NCI-H1694 treated with DMSO at 0.1 percent for 48 hours (cell line): ENCODE measurements at regions not wholly inside any gene's neighbourhood (a gene's known extent, or its start where the extent isn't known, plus 50 kb on each side); places are given as distances from the start of the nearest gene placed in this dataset.

ENCODE experiments used
- DNase-seq: peaks from one replicate; lab custom pipeline; 2025; lab: John Stamatoyannopoulos, UW

DNA sequence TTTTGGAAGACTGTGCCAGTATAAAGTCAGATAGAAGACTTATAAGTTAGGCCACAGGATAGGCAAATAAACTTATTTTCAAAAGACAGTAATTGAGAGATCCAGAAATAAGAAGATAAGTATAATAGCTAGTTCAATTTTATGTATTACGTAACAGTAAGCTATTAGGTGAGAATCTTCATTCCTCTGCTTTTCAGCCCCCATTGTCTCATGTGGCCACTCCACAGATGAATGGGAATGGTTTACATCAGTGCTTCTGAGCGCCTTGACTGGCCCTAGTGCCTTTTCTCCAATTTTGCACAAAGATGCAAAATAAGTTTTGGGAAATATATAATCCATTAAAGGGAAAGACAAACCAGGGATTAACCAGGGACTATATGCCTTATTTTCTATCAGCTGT is 550.5 kb downstream of the MMUT start:
- DNase-seq = no peak

DNA sequence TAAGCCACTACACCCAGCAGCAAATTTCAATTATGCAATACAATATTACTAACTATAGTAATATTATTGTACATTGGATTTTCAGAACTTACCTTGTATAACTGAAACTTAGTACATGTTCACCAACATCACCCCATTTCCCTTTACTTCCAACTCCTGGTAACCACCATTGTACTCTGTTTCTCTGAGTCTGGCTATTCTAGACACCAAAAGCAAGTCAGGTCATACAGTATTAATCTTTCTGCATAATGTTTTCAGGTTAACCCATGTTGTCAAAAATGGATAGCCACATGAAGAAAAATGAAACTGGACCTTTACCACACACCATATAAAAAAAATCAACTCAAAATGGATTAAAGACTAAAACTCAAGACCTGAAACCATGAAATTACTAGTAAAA is 558.2 kb downstream of the MMUT start:
- DNase-seq = no peak

DNA sequence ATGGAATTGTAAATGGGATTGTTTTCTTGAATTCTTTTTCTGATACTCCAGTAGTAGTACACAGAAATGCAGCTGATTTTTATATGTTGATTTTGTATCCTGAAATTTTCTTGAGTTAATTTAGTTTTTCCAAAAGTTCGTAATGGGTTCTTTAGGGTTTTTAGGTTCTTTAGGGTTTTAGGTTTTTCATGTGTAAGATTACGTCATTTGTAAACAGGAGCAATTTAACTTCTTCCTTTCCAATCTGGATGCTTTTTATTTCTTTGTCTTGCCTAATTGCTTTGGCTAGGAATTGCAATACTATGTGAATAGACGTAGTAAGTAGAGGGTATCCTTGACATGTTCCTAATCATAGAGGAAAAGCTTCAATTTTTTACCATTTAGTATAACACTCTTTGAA is 568.6 kb downstream of the MMUT start:
- no peak for DNase-seq

- no peak for DNase-seq
These were observed 570.0 kb downstream of the MMUT start for GRCh38 chr6:48893048-48893447.

DNA sequence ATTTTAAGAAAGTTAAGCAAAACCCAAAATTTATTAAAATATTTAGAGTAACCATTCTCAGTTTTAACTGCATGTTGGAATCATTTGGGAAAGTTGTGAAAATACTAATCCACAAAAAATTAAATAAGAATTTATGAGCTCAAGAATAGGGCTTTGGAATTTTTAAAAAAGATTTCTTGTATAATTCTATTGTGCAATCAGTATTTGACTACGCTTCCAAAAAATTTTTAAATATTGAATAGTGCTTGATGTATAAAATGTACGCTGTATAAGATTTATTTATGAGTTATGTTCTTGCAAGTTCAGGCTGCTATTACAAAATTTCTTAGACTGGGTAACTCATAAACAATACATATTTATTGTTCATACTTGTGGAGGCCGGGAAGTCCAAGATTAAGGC is 571.7 kb downstream of the MMUT start:
- no peak for DNase-seq

DNA sequence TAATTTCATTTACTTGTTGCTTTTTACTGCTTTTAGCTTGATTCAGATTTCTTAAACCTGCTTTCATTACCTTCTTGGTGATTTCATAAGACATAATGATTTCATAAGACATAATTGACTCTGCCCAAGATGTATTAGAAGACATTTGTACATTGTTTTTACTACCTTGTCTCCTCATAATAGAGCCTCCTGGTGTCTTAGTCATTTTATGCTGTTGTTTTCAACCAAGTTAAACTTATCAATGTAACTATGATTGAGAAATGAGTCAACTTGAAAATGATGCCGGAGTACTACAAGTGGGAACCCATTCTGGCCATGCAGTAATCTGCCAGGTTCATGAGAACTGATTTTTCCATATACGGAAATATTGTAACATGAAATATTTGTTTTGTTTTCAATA is 573.6 kb downstream of the MMUT start:
- DNase-seq = no peak

GRCh38 chr6:48883116-48883515 is 579.9 kb downstream of the MMUT start:
- no peak for DNase-seq

DNA sequence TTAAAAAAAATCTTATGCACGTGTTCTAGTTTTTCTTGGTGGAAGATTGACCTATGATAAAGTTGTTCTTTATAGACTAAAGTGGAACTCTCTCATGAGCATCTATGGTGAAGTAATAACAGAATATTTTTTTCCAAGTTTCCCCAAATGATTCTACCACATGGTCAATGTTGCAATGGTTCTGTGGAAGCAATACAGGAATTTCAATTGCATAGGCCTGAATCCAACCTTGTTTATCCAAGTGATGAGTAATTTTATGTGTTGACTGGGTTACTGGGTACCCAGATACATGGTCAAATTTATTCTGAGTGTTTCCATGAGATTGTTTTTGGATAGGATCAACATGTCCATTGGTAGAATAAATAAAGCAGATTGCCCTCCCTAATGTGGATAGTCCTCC is 581.5 kb downstream of the MMUT start:
- no peak for DNase-seq

- DNase-seq = no peak
These were observed 593.5 kb downstream of the MMUT start for GRCh38 chr6:48869595-48869994.

DNA sequence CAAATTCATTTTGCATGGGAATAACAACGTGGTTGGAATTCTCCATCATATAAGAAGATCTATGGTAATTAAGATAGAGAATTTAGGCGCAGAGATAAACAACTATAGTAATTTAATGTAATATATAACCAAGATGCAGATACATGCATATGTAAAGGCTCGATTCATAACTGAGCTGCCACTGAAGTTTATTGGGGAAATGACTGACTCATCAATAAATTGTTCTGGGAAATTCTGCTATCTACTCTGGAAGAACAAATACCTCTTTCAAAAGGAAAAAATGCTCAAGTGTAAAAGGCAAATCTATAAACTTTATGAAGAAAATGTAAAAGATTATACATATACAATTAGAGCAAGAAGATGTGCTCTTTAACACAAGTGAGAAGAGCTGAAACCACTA is 596.4 kb downstream of the MMUT start:
- DNase-seq = no peak

DNA sequence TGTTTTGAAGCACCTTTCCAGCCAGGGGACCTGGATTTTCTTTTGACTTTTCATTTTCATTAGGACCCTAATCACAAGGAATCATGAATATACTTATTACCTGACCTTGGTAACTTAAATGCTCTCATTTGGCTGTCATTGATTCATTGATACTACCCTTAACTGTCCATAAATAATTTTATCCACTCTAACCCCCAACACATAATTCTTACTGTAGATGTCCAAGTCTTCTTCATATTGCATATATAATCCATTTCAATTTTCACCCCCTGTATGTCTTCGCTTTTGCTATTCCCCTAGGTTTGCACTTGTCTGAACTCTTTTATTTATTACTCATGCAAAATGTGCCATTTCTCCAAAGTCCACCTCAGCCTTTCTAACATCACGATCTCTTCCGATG is 602.9 kb downstream of the MMUT start:
- DNase-seq = no peak

DNA sequence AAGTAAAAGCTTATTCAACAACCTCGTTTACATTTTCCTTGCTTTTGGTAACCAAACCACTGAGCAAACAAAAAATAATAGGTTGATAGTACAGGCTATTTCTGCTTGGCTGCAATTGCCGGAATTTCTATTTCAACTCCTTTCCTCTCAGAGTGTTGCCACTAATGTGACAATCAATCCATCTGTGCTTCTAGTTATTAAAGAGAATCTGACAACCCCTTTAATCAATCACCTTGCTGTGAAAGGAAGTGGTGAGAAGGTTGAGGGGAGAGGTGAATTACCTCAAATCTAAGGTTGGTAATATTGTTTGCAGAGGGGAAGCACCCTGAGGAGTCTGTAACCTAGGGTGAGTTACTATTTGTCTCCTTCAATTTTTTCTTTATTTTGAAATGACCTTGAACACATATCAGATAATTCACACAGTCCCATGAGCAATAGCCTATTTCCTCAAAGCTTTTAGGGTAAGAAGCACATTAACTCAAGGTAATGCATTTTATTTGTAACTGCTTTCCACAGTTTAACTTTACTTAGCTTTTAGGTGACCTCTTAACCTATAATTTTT is 603.4 kb downstream of the MMUT start:
- DNase-seq = no peak

DNA sequence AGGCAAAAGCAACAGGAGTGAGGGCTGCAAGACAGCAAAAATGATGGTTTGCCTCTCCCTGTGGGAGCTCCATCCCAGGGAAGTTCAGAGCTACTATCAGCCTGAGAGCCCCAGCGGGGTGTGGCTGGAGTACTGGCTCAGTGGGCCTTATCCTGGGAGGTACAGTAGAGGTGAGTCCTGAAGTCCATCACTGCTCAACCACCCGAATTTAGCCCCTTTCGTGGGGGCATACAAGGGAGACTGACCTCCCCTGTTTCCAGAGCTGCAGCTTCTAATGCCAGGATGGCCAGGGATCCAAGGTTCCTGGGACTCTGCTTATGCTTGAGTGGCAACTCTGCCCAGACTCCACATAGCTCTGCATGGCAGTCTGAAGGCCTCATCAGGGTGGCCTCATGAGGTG is 617.8 kb downstream of the MMUT start:
- DNase-seq = no peak

DNA sequence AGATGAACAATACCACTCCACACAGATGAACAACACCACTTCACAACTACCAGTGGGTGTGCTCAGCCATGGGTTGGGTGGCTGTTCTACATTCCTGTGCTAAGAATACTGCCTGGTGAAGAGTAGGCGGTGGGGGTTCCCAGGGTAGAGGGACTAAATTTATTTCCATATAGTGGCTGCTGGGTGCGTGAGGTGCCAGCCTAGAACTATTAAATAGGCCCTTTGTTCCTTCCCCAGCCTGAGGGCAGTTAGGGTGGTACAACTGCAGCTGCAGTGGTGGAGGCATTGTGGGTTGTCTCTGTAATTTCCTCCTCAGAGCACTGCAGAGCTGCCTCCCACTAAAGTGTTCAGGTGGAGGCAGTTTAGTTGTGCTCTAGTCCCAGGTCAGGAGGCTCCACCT is 618.4 kb downstream of the MMUT start:
- DNase-seq = no peak

DNA sequence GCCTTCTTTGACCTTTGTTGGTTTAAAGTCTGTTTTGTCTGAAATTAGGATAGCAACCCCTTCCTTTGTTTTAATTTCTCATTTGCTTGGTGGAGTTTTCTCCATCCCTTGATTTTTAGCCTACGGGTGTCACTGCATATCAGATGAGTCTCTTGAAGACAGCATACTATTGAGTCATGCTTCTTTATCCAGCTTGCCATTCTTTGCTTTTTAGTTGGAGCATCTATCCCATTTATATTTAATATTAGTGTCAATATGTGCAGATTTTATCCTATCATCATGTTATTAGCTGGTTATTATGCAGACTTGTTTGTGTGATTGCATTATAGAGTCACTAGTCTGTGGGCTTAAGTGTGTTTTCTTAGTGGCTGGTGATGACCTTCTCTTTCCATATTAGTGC is 622.2 kb downstream of the MMUT start:
- no peak for DNase-seq

DNA sequence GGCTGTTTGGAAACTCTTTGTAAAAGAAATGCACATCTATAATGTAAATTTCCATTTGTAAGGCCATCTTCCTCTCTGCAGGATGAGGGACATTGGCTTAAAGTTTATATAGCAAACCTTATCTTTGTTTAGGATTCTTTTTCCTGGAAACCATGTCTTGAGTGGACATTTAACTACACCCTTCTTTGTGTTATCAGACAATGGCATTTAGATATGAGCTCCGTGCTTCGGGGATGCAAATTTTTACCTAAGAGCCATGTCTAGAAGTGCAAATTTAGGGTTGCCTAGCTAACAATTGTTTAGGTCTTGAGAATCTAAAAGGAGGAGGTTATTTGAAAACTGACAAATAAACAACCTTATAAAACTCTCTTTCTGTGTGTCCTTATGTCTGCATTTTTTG is 623.8 kb downstream of the MMUT start:
- no peak for DNase-seq

DNA sequence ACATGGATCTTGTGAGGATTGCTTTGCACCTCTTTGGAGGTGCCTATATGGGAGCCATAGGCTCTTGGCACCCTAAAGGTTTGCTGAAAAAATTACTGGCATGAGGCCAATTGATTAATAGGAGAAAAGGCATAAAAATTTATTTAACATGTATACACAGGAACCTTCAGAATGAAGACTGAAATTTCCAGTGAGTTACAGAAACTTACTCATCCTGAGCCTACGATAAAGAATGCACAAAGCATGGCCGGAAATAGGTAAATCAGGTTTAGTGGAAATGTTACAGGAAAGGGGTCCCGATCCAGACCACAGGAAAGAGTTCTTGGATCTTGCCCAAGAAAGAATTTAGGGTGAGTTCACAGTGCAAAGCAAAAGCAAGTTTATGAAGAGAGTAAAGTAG is 625.3 kb downstream of the MMUT start:
- DNase-seq = no peak

DNA sequence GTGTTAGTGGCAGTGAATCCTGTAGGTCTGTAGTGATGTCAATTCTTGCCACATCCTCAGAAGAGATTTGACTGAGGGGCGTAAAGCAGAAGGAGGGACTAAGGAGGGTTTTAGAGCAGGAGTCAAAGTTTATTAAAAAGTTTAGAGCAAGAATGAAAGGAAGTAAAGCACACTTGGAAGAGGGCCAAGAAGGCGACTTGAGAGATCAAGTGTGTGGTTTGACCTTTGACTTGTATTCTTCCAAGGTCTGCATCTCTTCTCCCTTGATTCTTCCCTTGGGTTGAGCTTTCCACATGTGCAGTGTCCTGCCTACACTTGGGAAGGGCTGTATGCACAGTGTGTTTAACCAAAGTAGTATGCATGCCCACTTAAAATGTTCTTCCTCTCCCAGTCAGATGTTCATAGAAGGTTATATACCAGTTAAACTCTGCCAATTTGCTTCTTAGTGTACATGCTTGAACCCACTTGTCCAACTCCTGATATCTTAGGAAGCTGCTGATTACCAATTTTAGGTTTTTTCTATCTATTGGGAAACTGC is 627.6 kb downstream of the MMUT start:
- DNase-seq = no peak

DNA sequence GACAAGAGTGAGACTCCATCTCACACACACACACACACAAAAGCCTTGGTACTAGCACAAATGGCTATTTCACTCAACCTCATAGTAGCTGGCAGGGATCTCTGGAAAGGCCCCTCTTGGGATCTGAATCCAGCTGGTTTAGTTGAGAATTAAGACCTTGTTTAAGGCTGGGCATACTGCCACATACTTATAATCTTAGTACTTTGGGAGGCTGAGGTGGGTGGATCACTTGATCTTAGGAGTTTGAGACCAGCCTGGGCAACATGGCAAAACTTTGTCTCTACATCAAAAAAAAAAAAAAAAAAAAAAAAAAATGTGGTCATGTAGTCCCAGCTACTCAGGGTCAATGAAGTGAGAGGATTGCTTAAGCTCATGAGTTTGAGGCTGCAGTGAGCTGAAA is 628.3 kb downstream of the MMUT start:
- no peak for DNase-seq

DNA sequence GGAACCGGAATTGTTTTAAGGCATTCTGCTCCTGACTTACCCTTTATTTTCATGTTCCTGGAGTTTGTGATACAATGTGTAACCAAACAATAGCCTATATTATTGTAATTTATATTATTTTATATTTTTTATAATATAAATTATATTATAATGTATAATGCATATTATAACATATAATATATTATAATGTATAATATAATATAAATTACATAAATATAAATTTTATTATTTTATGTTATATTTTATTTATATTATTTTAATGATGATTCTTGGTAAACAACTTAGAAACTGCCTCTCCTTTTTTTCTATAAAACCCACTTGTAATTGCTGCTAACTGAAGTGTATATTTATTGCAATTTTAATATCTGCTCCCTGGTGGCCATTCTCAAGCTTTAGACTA is 629.1 kb downstream of the MMUT start:
- no peak for DNase-seq

GRCh38 chr6:48826901-48827701 is 636.0 kb downstream of the MMUT start:
- no peak for DNase-seq

DNA sequence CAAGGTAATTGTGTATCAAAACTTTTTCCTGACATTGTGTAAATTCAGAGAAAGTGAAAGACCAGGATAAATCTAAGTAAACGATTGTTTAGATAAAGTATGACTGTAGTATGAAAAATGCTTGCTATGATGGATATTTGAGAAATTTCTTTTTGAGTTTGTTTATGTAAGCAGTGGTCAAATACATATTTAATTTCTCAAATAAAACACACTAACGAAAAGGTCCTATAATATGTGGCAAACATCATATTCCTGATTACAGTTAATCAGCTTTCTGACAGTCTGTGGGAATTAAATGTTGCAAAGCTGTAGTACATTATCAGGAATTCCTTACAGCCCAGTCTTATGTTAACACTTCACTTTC is 636.9 kb downstream of the MMUT start:
- no peak for DNase-seq

- no peak for DNase-seq
These were observed 637.4 kb downstream of the MMUT start for GRCh38 chr6:48825501-48826151.

DNA sequence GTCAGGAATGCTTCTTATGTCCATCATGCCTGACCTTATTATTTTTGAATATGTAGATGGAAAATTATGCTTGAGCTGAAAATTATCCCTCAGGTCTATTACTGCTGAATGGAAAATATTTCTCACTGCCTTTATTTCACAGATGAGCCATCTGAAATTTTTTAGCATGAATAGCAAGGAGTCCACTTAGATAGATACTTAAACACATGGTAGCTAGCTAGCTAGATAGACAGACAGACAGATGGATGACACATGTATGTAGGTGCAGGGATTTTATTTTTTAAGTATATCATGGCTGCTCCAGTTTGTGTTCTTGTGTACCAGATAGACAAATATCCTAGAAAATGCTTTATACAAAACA is 645.0 kb downstream of the MMUT start:
- DNase-seq = no peak
